Femur (tissue), 1 donor: ENCODE measurements at regions not wholly inside any gene's neighbourhood (a gene's known extent, or its start where the extent isn't known, plus 50 kb on each side); places are given as distances from the start of the nearest gene placed in this dataset.
"Not testable (repeated sequence)": the region's sequence is repeated elsewhere in the genome, so short reads cannot be mapped to it uniquely, and the experiment has no call there.

Experiments used
- DNase-seq: peaks from one replicate; pipeline ENCODE4 v3.0.0-alpha.2; 2017

DNA sequence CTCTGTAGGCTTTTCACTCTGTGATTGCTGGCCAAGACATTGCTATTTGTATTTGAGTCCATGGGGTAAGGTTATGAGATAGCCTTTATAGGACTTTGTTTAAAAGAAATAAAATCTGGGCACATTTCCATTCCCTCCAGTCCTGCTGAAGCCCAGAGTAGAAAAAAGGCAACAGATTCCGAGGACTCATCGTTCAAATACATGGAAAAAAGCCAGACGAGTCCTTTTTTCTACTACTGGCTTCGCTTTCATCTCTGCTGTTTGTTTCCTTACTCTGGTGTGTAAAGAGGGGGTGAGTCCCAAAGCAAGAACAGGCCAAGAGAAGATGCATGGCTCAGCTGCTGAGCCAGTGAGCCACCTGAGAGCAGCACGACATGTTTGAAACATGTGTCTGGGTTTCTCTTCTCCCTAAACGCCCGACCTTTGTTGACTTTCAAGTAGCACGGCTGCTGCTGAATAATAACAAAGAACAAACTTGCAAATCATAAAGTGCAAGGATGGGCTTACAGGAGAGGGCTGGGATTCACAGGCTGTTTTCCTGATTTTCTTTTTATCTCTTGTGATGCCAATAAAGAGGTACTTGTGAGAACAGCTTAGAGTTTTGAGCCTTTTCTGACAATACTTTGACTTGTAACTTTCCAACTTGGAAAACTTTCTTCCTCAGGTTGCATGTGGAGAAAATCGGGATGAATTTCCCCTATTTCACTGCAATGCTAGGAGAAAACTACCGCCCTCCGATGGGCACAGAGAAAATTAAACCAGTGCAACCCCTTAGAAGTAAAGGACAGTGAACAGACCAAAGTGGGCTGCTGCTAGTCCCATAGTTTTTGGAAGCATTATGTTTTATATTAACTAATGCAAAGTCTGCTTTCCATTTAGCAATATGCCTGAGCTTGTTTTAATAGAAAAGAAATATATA lies 195.2 kb upstream of the RAG2 start:
- DNase-seq, result peak; percentile 38

DNA sequence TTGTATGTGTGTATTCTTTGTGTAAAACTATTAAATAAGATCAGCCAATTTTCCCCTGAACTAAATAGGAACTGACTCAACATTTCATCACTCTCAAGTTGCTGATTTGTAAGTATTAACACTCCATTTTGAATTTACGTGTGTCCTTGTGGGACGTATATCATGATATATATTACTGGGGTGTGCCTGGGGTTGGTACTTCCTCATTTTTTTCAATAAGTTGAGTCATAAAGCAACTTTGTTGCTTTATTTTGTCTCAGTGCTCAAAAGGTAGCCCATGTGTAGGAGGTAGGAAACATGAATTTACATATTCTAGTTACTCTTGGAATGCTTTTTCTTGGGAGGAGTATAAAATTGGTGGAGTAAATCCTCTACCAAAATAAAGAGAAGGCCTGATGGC lies 193.9 kb upstream of the RAG2 start:
- DNase-seq, result no peak

GRCh38 chr11:36790526-36790925 lies 192.5 kb upstream of the RAG2 start:
- DNase-seq, result no peak

GRCh38 chr11:36783808-36784207 lies 185.8 kb upstream of the RAG2 start:
- no peak for DNase-seq

DNA sequence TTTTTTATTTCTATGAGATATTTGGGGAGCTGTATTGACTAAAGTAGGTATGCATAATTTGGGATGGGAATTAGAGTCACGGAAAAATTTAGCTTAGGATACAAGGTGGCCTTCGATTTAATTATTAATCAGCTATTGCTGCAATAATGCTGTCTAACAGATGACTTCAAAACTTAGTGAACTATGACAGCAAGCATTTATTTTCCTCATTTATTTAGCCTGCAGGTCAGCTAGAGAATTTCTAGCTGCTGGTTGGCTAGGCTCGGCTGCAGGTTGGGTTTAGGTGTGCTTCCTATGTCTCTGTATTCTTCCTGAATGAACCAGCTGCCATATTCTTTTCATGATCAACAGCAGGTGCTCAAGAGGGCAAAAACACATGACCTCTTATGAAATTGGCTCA lies 181.8 kb upstream of the RAG2 start:
- no peak for DNase-seq

DNA sequence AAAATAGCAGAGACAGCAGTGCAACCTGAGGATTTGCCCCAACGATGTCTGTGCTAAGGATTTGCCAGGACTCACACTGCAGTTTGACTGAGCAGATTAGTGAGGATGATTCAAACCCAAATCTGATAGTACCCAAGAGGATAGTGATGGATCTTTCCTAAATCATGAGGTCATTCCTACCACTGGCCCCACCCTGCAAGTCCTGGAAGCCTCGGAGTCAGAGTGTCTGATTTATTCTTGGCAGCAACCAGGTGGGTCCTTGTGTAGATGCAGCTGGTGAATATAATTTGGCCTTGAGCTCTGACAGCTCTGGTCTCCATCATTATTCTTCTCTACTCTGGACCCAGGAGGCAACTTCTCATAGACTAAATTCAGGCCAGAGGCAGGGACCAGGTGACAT lies 179.3 kb upstream of the RAG2 start:
- peak; percentile 28 for DNase-seq

DNA sequence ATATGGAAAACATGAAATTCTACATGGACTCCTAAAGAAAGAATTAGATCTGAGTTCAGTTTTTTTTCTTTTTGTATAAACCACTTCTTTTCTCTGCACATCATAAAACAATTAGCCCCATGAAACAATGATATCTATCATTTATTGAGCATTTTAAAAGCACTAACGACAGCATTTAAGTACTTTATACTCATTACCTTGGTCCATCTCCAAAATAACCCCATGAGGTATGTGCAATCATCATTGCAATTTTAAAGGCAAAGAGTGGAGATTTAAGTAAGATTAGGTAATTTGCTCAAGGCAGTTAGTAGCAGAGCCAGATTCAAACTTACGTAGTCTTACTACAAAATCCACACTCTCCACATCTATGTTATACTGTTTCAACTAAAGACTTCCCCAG lies 177.7 kb upstream of the RAG2 start:
- no peak for DNase-seq

DNA sequence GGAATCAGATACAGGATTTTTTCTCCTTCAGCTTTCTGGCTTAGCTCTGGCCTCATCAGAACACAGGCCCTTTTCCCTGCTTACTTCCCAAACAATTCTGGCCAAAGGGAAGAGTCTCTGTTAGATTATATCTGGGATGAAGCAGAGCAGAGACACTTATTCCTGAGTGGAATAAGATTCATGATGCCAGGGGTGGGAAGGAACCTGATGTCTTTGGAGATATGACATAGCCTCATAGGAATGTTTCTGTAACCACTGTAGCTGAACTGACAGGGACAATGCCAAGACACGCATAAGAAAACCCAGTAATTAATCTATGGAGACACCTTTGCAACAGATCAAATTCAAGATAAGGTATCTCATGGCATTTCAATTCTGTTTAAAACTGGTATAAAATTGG lies 177.1 kb upstream of the RAG2 start:
- DNase-seq, result no peak

DNA sequence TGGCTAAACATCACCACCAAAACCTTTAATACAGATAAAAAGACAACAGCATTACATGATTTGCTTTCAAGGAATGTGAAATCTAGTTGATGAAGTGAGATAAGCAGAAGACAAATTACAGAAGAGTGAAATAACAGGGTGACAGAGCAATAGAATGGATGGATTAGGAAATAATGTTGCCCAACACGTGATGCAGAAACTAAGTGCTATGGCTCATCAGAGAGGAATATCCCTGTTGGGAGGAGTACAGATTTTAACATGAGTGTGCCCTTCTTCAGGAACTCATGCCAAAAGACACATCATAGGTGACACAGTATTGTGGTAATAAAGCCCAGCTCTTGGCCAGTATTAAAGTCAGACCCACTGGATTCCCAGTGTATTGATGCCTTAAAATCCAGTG lies 176.6 kb upstream of the RAG2 start:
- DNase-seq, result no peak

GRCh38 chr11:36763187-36763586 lies 165.2 kb upstream of the RAG2 start:
- no peak for DNase-seq

- no peak for DNase-seq
Observed at GRCh38 chr11:36757075-36757474, 159.0 kb upstream of the RAG2 start.

DNA sequence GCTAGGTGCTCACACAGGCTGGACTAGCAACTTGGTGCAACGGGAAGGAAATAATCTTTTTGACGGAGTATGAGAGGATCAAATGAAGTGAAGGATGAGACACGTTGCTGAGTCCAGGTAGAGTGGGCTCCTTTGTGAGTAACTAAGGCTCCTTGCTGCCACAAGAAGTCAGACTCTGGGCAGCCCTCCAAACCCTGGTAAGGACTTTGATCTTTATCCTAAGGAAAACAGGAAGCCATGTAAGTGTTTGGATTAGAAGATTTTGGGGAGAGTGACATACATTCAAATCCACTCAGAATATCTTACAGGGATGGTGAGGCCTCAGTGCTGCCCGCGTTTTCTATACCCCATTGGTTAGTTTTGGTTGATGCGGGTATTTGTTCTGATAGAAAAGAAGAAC lies 155.9 kb upstream of the RAG2 start:
- DNase-seq, result no peak

DNA sequence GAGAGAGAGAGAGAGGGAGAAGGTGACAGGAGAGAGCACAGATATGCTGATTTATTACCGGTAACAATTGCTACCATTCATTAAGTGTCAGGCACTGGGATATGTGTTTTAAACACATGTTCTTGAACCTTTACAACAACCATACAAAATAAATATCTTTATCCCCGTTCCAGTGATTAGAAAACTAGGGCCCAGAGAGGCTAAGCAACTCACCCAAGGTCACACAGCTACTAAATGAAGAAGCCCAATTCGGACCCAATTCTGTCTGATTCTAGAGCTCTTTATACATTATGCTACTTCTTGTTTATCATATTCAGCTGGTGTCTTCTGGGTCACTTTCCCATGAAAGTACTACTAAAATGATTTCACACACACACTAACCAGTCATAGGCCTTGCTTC lies 154.0 kb upstream of the RAG2 start:
- DNase-seq, result no peak

- DNase-seq, result peak; percentile 33
Observed at GRCh38 chr11:36751335-36751781, 153.3 kb upstream of the RAG2 start.

GRCh38 chr11:36750349-36750748 lies 152.3 kb upstream of the RAG2 start:
- no peak for DNase-seq

DNA sequence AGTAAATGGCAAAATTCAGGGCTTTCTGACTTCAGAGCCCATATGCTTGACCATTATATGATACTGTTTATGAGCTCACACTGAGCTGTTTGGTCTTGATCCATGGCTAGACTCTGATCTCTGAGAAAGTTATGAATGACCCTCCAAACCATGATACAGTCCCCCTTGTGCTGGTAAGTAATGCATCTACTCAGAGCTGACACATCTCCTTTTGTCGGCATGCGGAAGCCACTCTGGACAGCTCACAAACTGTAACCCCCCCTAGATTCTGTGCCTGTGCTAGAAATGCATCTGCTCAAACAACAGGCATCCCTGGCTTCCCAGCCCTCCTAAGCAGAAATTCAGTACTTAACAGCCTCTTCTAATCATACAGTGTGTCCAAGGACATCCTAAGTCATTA lies 150.8 kb upstream of the RAG2 start:
- DNase-seq, result no peak

GRCh38 chr11:36746886-36747710 lies 149.1 kb upstream of the RAG2 start:
- peak; percentile 89 for DNase-seq

DNA sequence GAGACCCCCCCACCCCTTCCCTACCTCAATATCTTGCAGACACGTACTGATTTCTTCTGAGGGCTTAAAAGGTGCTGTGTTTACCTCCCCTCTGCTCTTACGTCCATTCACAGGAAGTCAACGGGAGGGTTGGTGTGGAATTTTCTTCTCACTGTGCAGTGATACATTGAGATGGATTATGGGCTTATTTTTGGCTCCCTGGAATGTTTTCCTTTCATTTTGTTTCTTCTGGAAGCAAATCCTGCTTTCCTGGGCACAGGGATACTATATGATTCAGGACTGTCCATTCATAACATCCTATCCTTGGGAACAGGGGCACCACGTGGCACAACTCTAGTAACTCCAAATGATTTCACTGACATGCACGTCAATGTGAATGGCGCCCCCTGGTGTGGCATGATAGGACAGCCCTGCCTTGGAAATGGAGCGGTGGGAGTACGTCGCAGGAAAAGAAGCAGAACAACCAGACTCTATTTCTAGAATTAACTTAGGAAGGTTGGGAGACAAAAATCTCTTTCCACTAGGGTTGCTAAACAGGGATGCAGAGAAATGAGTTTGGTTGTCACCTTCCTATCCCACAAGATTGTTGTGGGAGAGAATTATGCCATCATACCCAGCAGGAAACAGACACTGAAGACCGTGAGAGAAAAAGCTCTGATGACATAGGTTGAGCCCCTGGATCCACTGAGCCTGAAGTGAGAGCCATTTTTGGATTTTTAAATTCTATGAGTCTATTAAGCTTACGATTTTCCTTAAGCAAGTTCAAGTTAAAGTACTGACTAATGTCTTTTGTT lies 146.5 kb upstream of the RAG2 start:
- DNase-seq, result peak; percentile 78

GRCh38 chr11:36743039-36743438 lies 145.0 kb upstream of the RAG2 start:
- DNase-seq, result no peak

DNA sequence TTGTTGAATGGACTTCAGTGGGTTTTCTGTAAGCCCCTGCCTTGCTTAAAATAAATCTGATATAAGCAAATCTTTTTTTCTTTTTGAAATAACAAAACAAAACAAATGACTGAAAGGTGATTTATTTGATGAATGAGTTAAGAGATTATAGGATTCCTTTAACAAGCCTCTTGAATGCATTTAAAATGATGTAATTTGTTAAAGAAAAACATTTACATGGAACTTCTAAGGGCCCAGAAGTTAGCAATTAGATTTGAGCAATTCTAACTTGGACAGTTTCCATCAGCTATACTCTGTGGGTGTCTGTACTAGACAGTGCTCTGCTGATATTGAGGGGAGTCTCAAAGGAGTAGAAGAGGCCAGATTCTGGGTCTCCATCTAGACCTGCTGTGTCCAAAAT lies 143.5 kb upstream of the RAG2 start:
- DNase-seq, result no peak

DNA sequence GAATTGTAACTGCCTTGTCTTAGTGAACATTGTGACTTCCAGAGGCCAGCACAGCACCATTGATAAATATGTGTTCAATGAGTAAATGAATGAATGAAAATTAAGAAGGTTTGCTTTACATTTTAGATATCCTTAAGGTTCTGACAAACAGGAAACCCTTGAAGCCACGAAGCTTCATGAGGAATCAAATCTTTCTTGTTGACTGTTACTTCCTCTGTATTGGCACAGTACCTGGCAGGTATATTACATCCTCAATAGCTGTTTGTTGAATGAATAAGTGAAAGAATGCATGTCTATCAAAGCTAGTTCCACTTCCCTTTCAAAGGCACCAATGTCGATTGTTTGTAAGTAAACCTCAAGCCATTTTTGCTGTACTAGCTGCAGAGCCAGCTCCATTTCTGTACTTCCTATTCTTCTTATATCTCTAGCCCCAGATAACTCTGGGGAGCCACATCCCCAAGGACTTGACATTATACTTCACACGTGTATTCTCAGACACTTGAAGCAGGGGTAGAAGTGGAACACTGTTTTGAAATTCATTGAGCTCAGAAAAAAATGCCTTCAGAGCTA lies 140.3 kb upstream of the RAG2 start:
- no peak for DNase-seq

GRCh38 chr11:36736103-36736502 lies 138.1 kb upstream of the RAG2 start:
- DNase-seq, result no peak

DNA sequence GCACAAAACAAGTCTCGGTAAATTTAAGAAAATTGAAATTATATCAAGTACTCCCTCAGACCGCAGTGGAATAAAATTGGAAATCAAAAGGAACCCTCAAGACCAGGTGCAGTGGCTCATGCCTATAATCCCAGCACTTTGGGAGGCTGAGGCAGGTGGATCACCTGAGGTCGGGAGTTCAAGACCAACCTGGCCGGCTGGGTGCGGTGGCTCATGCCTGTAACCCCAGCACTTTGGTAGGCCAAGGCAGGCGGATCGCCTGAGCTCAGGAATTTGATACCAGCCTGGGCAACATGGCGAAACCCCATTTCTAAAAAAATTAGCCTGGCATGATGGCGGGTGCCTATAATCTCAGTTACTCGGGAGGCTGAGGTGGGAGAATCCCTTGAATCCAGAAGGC lies 135.7 kb upstream of the RAG2 start:
- DNase-seq, result not testable (repeated sequence)
